LNCAP (cell line): ENCODE measurements at regions not wholly inside any gene's neighbourhood (a gene's known extent, or its start where the extent isn't known, plus 50 kb on each side); places are given as distances from the start of the nearest gene placed in this dataset.

Experiments
- CTCF ChIP-seq: fragments of 450-650 bp; IDR thresholded peaks from 2 replicates; pipeline ENCODE4 v1.5.1; 2017; ENCODE audit warnings: mild to moderate bottlenecking

DNA sequence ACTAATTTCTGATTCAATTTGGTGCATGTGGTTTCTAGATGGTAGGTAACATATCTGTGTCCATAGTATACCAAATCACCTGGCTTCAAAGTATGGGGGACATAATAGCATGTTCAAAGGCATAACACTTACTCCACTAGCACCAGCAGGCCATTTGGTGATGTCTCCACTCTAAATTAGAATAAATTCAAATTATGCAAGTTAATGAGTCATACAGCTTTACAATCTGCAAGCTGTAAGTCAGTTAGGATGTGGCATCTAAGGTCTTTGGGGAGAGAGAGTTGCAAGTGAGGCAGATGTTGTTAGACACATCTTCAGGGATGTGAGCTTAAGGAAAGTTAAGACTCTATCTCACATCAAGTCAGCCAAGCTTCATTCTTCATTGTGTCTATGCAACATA, 506.4 kb upstream of the GRM3 start:
- no peak for TF ChIP-seq CTCF

DNA sequence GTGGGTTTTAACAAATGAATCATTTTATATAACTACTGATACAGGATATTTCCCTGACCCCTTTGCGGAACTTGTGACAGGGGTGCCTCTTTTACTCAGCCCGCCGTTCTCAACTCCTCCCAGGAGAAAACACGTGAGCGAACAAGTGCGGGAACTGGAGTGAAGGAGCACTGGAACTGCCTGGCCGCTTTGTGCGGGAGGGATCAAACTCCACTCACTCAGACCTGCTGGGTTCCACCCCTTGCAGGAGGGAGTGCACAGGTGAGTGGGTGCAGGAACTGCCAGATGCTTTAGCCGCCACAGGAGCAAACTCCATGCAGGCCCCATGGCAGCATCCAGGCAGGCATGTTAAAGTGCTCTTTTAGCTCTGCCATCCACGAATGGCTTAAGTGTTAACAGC, 513.4 kb upstream of the GRM3 start:
- TF ChIP-seq CTCF: no peak

- TF ChIP-seq CTCF: no peak
These were observed 520.2 kb upstream of the GRM3 start for GRCh38 chr7:86123476-86123875.

DNA sequence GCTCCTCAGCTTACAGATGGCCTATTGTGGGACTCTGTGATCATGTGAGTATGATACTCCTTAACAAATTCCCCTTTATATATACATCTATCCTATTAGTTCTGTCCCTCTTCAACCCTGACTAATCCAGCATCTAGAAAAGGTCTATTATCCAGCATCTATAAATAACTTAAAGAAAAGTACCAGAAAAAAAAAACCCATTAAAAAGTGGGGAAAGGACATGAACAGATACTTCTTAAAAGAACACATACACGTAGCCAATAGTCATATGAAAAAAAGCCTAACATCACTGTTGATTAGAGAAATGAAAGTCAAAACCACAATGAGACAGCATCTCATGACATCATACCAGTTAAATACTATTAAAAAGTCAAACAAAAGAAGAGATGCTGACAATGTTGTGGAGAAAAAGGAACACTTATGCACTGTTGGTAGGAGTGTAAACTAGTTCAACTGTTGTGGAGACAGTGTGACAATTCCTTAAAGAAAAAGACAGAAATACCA, 549.5 kb upstream of the GRM3 start:
- no peak for TF ChIP-seq CTCF

DNA sequence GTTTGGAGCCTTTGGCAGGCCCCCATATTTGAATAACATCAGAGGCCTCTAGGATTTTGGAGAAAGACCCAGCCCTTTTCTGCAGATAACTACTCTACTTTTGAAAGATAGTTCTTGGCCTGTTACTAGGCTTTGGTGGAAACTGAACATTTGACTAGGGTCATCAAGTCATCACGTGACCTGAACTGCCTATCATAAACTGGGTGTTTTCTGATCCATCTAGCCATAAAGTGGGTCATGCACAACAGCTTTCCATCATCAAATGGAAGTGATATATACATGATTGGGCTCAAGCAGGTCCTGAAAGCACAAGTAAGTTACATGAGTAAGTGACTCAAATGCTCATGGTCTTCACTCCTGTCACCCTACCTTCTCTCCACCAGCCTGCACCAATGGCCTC, 552.3 kb upstream of the GRM3 start:
- TF ChIP-seq CTCF: no peak

DNA sequence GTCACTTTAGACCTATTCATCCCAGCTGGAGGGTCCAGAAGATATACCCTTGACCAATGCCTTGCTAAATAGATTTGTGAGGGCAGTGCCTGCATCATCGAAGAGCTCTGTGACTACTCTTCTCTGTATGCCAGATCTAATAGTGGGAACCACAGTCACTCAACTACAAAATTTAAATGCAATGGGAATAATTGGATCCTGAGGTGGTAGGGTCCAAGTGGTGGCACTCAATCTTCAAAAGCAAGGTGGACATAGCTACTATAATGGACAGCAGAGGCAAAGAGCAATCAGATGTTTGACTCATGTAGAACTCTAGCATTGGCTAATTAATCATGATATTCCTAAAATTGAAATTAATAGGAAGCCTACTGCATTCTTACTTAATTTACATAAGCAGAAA, 554.3 kb upstream of the GRM3 start:
- TF ChIP-seq CTCF: no peak

GRCh38 chr7:86058649-86059048, 585.1 kb upstream of the GRM3 start:
- no peak for TF ChIP-seq CTCF

DNA sequence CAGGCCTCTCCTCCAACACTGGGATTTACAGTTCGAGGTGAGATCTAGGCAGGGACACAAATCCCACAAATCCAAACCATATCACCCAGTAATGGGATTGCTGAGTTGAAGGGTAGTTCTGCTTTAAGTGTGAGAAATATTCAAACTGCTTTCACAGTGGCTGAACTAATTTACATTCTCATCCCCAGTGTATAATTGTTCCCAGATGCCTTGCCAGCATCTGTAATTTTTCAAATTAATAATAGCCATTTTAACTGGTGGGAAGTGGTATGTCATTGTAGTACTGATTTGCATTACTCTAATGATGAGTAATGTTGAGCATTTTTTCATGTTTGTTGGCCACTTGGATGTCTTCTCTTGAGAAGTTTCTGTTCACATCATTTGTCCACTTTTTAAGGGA, 592.8 kb upstream of the GRM3 start:
- no peak for TF ChIP-seq CTCF
